Thyroid gland (tissue), 4 donors: ENCODE measurements at regions not wholly inside any gene's neighbourhood (a gene's known extent, or its start where the extent isn't known, plus 50 kb on each side); places are given as distances from the start of the nearest gene placed in this dataset.

ENCODE experiments used
- CTCF ChIP-seq, 6 experiments: fragments of 200-600 bp in 3 of 6; fragments of 450-650 bp in 3 of 6; sonication (generic) in 3 of 6; IDR thresholded peaks; one replicate each; pipeline ENCODE4 v1.5.1; 2016 to 2019; ENCODE audit warnings: antibody characterized with exemption in 6 of 6, mild to moderate bottlenecking in 2 of 6, inconsistent platforms in 1 of 6, moderate library complexity in 1 of 6
- POLR2A ChIP-seq, 2 donors: fragments of 450-650 bp; IDR thresholded peaks; one replicate each; pipeline ENCODE4 v1.6.1; 2017; ENCODE audit warnings: antibody characterized with exemption in 2 of 2, mild to moderate bottlenecking in 2 of 2, moderate library complexity in 1 of 2

- TF ChIP-seq CTCF (IDR thresholded peaks at IDR 0.05) (no peak), POLR2A (IDR thresholded peaks at IDR 0.05) (no peak)
Measured at GRCh38 chr13:47837906-47838305, 163.2 kb downstream of the SUCLA2 start.
